K562 (cell line): ENCODE measurements at regions not wholly inside any gene's neighbourhood (a gene's known extent, or its start where the extent isn't known, plus 50 kb on each side); places are given as distances from the start of the nearest gene placed in this dataset.

Experiments
- ATAC-seq: fragments of 200-7000 bp; cut with Tn5 transposase; 3 replicates; pipeline ENCODE4 v1.9.1; 2020; ENCODE audit warnings: moderate library complexity
- BruUV-seq: library from RNA; stranded (reverse); fragments of 400-500 nt; replicated peaks from 2 replicates; lab custom pipeline; 2021; lab: Mats Ljungman, UMichigan
- CTCF ChIA-PET: fragments of 300-600 bp; formaldehyde crosslinking; extraction: SDS; loops from one replicate; lab custom pipeline; 2021; ENCODE audit warnings: low intra/inter-chr PET ratio; lab: Yijun Ruan, JAX
- POLR2A ChIA-PET: fragments of 300-600, 350-650 bp; sonication (Branson Sonifier 250); formaldehyde crosslinking; extraction: SDS; loops from one replicate; lab custom pipeline; 2021; ENCODE audit warnings: antibody characterized with exemption, inconsistent platforms; lab: Yijun Ruan, JAX
- DNase-seq, 4 experiments: peaks; one replicate each; pipeline versions ENCODE4 v3.0.0 to v3.0.0-alpha.2; 2011 to 2018; ENCODE audit warnings: low spot score in 3 of 4, mixed read lengths in 3 of 4; ENCODE audit errors: extremely low read depth in 1 of 4
- FAIRE-seq: peaks from 2 replicates; lab custom pipeline; 2011; peaks lifted over from hg19 to GRCh38; lab: Jason Lieb, UNC
- H2AFZ ChIP-seq: 2 replicates; pipeline ENCODE4 v1.6.0; 2011; ENCODE audit warnings: low read depth, low read length, control low read depth, inconsistent platforms
- H3K27ac ChIP-seq: fragments of 200-600 bp; 3 replicates; pipeline ENCODE4 v1.8.0; 2011; ENCODE audit warnings: low read depth, mild to moderate bottlenecking, control low read depth, inconsistent platforms, low read length, moderate library complexity, mixed read lengths; ENCODE audit errors: extremely low read depth
- H3K27me3 ChIP-seq, 2 experiments: fragments of 300-600 bp in 1 of 2; 2 replicates in 1 of 2; 3 replicates in 1 of 2; pipeline versions ENCODE4 v1.6.0 to v1.8.0; 2011; ENCODE audit warnings: inconsistent platforms in 2 of 2, low read length in 2 of 2, mild to moderate bottlenecking in 1 of 2, mixed read lengths in 1 of 2, moderate library complexity in 1 of 2; ENCODE audit not compliant: control insufficient read depth in 2 of 2, insufficient read depth in 2 of 2
- H3K36me3 ChIP-seq: fragments of 300-600 bp; 3 replicates; pipeline ENCODE4 v1.8.0; 2011; ENCODE audit warnings: mild to moderate bottlenecking, low read length, inconsistent platforms; ENCODE audit not compliant: control insufficient read depth, insufficient read depth
- H3K4me1 ChIP-seq, 2 experiments: fragments of 200-600 bp in 1 of 2; replicated peaks in 1 of 2; 2 replicates in 1 of 2; 3 replicates in 1 of 2; pipeline versions ENCODE4 v1.5.1 to v1.8.0; 2011; ENCODE audit warnings: inconsistent platforms in 2 of 2, low read length in 2 of 2, mild to moderate bottlenecking in 1 of 2, mixed read lengths in 1 of 2, moderate library complexity in 1 of 2; ENCODE audit not compliant: control insufficient read depth in 2 of 2, insufficient read depth in 2 of 2
- H3K4me2 ChIP-seq: 2 replicates; pipeline ENCODE4 v1.6.1; 2011; ENCODE audit warnings: low read length, control low read depth, inconsistent platforms, mixed read lengths; ENCODE audit not compliant: insufficient read depth
- H3K4me3 ChIP-seq: fragments of 200-600 bp; sonication (generic), shearing (Covaris generic); 2 replicates; pipeline ENCODE4 v1.5.1; 2016; ENCODE audit warnings: control low read depth, inconsistent platforms
- H3K79me2 ChIP-seq: fragments of 200-600 bp; 3 replicates; pipeline ENCODE4 v1.8.0; 2011; ENCODE audit warnings: low read length, inconsistent platforms; ENCODE audit not compliant: control insufficient read depth, insufficient read depth
- H3K9ac ChIP-seq, 2 experiments: 2 replicates each; pipeline versions ENCODE4 v1.6.0 to v1.6.1; 2011; ENCODE audit warnings: low read depth in 2 of 2, low read length in 2 of 2, control low read depth in 1 of 2, inconsistent platforms in 1 of 2, mild to moderate bottlenecking in 1 of 2, mixed read lengths in 1 of 2; ENCODE audit not compliant: insufficient read depth in 1 of 2
- H3K9me1 ChIP-seq: one replicate; pipeline ENCODE4 v1.6.0; 2011; ENCODE audit warnings: inconsistent platforms, mild to moderate bottlenecking, low read length, moderate library complexity; ENCODE audit not compliant: control insufficient read depth, insufficient read depth
- H3K9me3 ChIP-seq: replicated peaks from 2 replicates; pipeline ENCODE4 v1.5.1; 2011; ENCODE audit warnings: low read depth, low read length, inconsistent platforms; ENCODE audit not compliant: control insufficient read depth, insufficient read depth
- H4K20me1 ChIP-seq: replicated peaks from 2 replicates; pipeline ENCODE4 v1.6.1; 2011; ENCODE audit warnings: low read length, inconsistent platforms, mixed read lengths; ENCODE audit not compliant: control insufficient read depth, insufficient read depth
- ATF6 ChIP-seq: sonication (generic); formaldehyde crosslinking; IDR thresholded peaks from 2 replicates; pipeline ENCODE4 v1.4.0; 2020; ENCODE audit warnings: mild to moderate bottlenecking, missing genetic modification reagents
- CHCHD3 ChIP-seq: fragments of 250-450 bp; sonication (Bioruptor Pico); IDR thresholded peaks from 2 replicates; pipeline ENCODE4 v2.1.2; 2022; ENCODE audit warnings: mild to moderate bottlenecking
- IRF1 ChIP-seq: sonication (generic); formaldehyde crosslinking; IDR thresholded peaks from 2 replicates; pipeline ENCODE4 v1.8.0; 2022; ENCODE audit warnings: missing genetic modification reagents, mild to moderate bottlenecking, borderline replicate concordance
- MEF2D ChIP-seq: conservative IDR thresholded peaks from 2 replicates; pipeline ENCODE4 v1.6.1; 2016; ENCODE audit warnings: low read depth, missing genetic modification characterization, missing compliant biosample characterization
- NR1H2 ChIP-seq: sonication (generic); formaldehyde crosslinking; IDR thresholded peaks from 2 replicates; pipeline ENCODE4 v1.4.0; 2020; ENCODE audit warnings: mild to moderate bottlenecking, missing genetic modification reagents
- PML ChIP-seq: IDR thresholded peaks from 2 replicates; pipeline ENCODE4 v1.6.1; 2012; ENCODE audit warnings: low read length, inconsistent platforms
- RNF2 ChIP-seq: sonication (generic); IDR thresholded peaks from 2 replicates; pipeline ENCODE4 v1.6.1; 2016
- TCF3 ChIP-seq: sonication (generic); formaldehyde crosslinking; IDR thresholded peaks from 2 replicates; pipeline ENCODE4 v1.4.0; 2020; ENCODE audit warnings: mild to moderate bottlenecking, missing genetic modification reagents
- TSC22D4 ChIP-seq: fragments of 450-650 bp; IDR thresholded peaks from 2 replicates; pipeline ENCODE4 v1.6.1; 2016; ENCODE audit warnings: missing genetic modification characterization, missing biosample characterization, control low read depth
- ZNF217 ChIP-seq: sonication (generic); formaldehyde crosslinking; IDR thresholded peaks from 2 replicates; pipeline ENCODE4 v1.8.0; 2022; ENCODE audit warnings: mild to moderate bottlenecking, missing genetic modification reagents
- ZNF717 ChIP-seq: fragments of 250-450 bp; sonication (Bioruptor Pico); IDR thresholded peaks from 2 replicates; pipeline ENCODE4 v1.5.0; 2021
- ZSCAN29 ChIP-seq: fragments of 450-650 bp; IDR thresholded peaks from 2 replicates; pipeline ENCODE4 v1.6.1; 2017
- WGBS: fragments of 100-300 bp; shearing (Covaris generic); methylation state at CpG from one replicate; pipeline ENCODE4 v1.1.6; 2016; ENCODE audit warnings: low coverage, mixed read lengths; ENCODE audit not compliant: insufficient coverage; ENCODE audit errors: missing lambda C conversion rate; 5-methylcytosine and 5-hydroxymethylcytosine counted together
- in situ Hi-C: fragments of 300-500 bp; cut with MboI; formaldehyde crosslinking; loops from 4 replicates; pipeline ENCODE4 v1.15.0; 2018; ENCODE audit warnings: inconsistent platforms, mixed read lengths
- intact Hi-C: fragments of 100-400 bp; cut with micrococcal nuclease; formaldehyde crosslinking; loops from 2 replicates; pipeline ENCODE4 v1.14.2; 2022

GRCh38 chr12:63226792-63227463, 75.9 kb upstream of the AVPR1A start:
- no peak overlapping the region for H2AFZ ChIP-seq
- no peaks in the 10 kb centered on the region for H3K9me1 ChIP-seq
- intact Hi-C loops: no loop called here
- ChIA-PET CTCF (no interaction called here), POLR2A (no interaction called here)
- TF ChIP-seq TCF3 (CRISPR knock-in tag) (no peak), ZNF217 (CRISPR knock-in tag) (no peak), RNF2 (no peak), PML (no peak), ZSCAN29 (no peak), CHCHD3 (CRISPR knock-in tag) (no peak), NR1H2 (CRISPR knock-in tag) (no peak), ZNF717 (no peak), TSC22D4 (tag) (no peak), IRF1 (CRISPR knock-in tag) (no peak), ATF6 (CRISPR knock-in tag) (no peak), MEF2D (tag) (no peak)
- DNase-seq: no peak
- no peak for ATAC-seq
- no peak overlapping the region for H3K4me2 ChIP-seq
- no peaks in the 10 kb centered on the region for H3K79me2 ChIP-seq
- in situ Hi-C loops: no loop called here
- H4K20me1 ChIP-seq: no peaks in the 10 kb centered on the region
- H3K4me3 ChIP-seq: no peak overlapping the region
- no peak for FAIRE-seq
- H3K27ac ChIP-seq: no peak overlapping the region
- WGBS: 0% methylated on average over 2 of the region's 2 CpGs
- H3K4me1 ChIP-seq: no peaks in the 10 kb centered on the region
- no peak overlapping the region for H3K9ac ChIP-seq
- no peaks in the 10 kb centered on the region for H3K36me3 ChIP-seq
- BruUV-seq: no TSS peak
- no peaks in the 10 kb centered on the region for H3K27me3 ChIP-seq
- H3K9me3 ChIP-seq: no peaks in the 10 kb centered on the region
